ENCODE measurements at regions not wholly inside any gene's neighbourhood (a gene's known extent, or its start where the extent isn't known, plus 50 kb on each side); places are given as distances from the start of the nearest gene placed in this dataset.

DNA sequence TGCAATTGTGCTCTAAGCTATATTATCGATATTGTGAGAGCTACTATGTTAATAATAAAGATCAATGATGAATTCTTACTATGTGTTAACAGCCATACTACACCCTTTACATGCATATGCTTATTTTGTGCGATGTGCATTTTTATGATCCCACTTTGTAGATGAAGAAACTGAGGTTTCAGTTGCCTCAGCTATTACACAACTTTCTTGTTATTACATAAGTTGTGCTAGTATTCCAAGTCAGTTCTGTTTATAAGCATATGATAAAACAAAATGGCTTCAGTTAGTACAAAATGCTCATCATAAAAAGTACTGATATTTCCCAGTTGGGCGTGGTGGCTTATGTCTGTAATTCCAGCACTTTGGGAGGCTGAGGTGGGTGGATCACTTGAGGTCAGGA, 471.5 kb upstream of the DCN start:
- no peaks in the 10 kb centered on the region for H3K4me1 ChIP-seq
- TF ChIP-seq, protein P1, sequence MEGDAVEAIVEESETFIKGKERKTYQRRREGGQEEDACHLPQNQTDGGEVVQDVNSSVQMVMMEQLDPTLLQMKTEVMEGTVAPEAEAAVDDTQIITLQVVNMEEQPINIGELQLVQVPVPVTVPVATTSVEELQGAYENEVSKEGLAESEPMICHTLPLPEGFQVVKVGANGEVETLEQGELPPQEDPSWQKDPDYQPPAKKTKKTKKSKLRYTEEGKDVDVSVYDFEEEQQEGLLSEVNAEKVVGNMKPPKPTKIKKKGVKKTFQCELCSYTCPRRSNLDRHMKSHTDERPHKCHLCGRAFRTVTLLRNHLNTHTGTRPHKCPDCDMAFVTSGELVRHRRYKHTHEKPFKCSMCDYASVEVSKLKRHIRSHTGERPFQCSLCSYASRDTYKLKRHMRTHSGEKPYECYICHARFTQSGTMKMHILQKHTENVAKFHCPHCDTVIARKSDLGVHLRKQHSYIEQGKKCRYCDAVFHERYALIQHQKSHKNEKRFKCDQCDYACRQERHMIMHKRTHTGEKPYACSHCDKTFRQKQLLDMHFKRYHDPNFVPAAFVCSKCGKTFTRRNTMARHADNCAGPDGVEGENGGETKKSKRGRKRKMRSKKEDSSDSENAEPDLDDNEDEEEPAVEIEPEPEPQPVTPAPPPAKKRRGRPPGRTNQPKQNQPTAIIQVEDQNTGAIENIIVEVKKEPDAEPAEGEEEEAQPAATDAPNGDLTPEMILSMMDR (IDR thresholded peaks at IDR 0.05; ENCODE audit: low read depth, low read length): no peak

DNA sequence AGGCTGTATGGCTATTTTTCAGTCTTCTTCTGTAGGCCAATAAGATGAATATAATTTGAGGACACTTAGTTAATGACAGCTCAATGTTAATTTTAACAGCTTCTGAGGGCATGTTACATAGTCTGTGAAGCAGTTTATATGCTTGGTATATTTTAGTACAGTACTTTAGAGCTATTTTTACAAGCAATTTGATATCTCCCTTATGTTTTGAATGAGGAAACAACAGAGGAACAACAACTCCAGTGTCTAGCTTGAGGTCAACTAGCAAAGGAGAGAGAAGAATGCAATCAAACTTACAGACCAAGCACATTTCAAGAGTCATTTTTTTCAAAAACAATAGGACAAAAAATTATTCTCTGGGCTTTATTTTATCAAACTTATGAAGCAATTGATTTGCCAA, 469.1 kb upstream of the DCN start:
- DNase-seq: no peak
- Histone ChIP-seq H3K27me3 (no peaks in the 10 kb centered on the region), H3K4me3 (ENCODE audit: low read depth, low read length) (no peak overlapping the region), H3K36me3 (no peaks in the 10 kb centered on the region), H3K9me3 (no peaks in the 10 kb centered on the region), H3K4me1 (no peaks in the 10 kb centered on the region)
- TF ChIP-seq, protein P1 (IDR thresholded peaks at IDR 0.05; ENCODE audit: low read depth, low read length): no peak

More for the DNA sequence above, 471.5 kb upstream of the DCN start:
- no peaks in the 10 kb centered on the region for H3K36me3 ChIP-seq
- no peak overlapping the region for H3K4me3 ChIP-seq (ENCODE audit: low read depth, low read length)
- H3K27me3 ChIP-seq: no peaks in the 10 kb centered on the region
- DNase-seq: no peak
- no peaks in the 10 kb centered on the region for H3K9me3 ChIP-seq

DNA sequence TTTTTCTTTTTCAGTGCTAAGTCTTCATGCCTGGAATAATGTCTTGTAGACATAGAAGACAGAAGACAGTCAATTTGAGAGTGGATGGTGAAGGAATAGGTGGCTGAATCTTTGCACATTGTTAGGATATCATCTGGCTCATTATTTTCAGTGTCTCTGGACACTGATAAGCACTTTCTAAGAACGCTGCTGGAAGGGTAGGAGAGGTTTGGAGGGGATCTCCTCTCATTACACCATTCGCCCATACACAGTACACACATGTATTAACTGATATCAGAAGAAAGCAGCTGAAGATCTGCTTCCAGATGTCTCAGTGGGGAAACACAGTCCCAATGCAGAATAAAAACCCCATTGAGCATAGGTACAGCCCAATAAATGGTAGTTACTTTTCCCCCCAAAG, 461.1 kb upstream of the DCN start:
- Histone ChIP-seq H3K36me3 (no peaks in the 10 kb centered on the region), H3K27me3 (no peaks in the 10 kb centered on the region), H3K4me3 (ENCODE audit: low read depth, low read length) (no peak overlapping the region), H3K9me3 (no peaks in the 10 kb centered on the region), H3K4me1 (no peaks in the 10 kb centered on the region)
- TF ChIP-seq, protein P1 (IDR thresholded peaks at IDR 0.05; ENCODE audit: low read depth, low read length): no peak
- DNase-seq: no peak

DNA sequence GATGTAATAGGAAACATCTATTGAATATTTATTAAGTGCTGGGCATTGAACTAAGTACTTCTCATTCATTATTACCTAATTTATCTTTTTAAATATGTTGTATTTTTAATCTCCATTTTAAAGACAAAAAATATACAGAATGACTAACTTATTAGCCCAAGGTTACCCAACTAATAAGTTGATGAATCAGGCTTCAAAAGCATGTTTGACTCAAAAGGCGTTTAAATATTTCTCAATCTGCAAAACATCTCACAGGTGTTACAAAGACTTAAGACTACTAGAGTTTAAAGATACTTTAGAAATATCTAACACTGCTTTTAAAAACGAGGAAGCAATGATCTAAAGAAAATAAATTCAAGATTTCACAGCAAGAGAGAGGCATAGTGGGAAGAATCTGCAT, 457.4 kb upstream of the DCN start:
- TF ChIP-seq, protein P1 (IDR thresholded peaks at IDR 0.05; ENCODE audit: low read depth, low read length): no peak
- Histone ChIP-seq H3K27me3 (no peaks in the 10 kb centered on the region), H3K9me3 (no peaks in the 10 kb centered on the region), H3K36me3 (no peaks in the 10 kb centered on the region), H3K4me1 (no peaks in the 10 kb centered on the region; the same call in 1 of the 2 replicates), H3K4me3 (ENCODE audit: low read depth, low read length) (no peak overlapping the region)
- DNase-seq: no peak

DNA sequence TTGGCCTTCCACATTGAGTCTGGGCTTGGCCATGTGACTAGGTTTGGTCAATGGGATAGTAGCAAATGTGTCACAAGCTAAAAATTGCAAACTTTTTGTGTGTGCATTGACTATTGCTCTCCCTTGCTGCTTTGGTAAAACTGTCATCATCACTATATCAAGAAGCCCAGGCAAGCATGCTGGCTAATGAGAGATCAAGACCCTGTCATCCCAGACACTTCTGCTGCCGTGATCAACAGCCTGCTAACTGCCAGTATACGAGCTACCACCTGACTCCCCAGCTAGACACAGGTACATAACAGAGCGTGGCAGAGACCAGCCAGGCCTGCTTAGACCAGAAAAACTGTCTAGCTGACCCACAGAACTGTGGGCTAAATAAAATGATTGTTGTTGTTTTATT, 456.7 kb upstream of the DCN start:
- TF ChIP-seq, protein P1 (IDR thresholded peaks at IDR 0.05; ENCODE audit: low read depth, low read length): no peak
- no peak for DNase-seq
- Histone ChIP-seq H3K4me1 (no peaks in the 10 kb centered on the region; the same call in 1 of the 2 replicates), H3K27me3 (no peaks in the 10 kb centered on the region), H3K36me3 (no peaks in the 10 kb centered on the region), H3K4me3 (ENCODE audit: low read depth, low read length) (no peak overlapping the region), H3K9me3 (no peaks in the 10 kb centered on the region)

DNA sequence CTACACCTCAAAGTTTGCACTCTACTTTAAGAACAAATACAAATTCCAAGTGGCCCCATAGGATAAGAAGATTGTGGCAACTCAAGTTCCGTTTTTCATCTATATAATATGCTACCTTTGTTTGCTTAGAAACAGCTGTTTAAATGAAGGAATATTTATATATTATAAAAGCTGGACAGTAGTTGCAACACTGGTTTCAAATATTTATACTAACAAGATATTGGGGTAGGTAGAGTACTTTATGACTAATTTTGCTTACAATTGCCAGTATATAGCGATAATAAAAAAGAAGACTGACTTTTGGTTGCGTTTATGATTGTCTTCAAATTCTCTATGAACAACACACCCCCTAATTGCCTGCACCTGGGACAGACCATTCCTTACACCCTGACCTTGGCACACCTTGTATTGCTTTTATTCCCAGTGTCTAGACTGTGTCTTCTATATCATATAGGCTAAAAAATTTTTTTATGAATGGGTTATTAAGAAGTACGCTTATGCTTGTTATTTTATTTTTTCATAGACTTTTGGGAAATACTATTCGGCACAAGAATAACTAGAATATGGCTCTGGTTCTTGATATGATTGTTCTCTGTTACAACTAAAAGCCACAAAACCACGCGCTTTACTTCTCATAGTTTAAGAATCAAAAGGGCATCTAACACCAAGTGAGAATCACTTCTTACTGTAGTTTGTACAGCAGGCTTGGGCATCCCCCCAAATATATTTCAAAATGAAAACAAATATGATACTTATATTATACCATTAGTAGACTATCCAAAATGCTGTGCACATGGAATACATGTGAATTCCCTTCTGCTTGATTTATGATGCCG, 455.4 kb upstream of the DCN start:
- Histone ChIP-seq H3K27me3 (no peaks in the 10 kb centered on the region), H3K4me3 (ENCODE audit: low read depth, low read length) (no peak overlapping the region), H3K9me3 (no peaks in the 10 kb centered on the region; the same call in 1 of the 2 replicates), H3K36me3 (no peaks in the 10 kb centered on the region), H3K4me1 (no peaks in the 10 kb centered on the region; the same call in 1 of the 2 replicates)
- TF ChIP-seq, protein P1 (IDR thresholded peaks at IDR 0.05; ENCODE audit: low read depth, low read length): no peak
- no peak for DNase-seq

Measured in BE2C (cell line).